Gastrocnemius medialis (tissue), 4 donors: ENCODE measurements at regions not wholly inside any gene's neighbourhood (a gene's known extent, or its start where the extent isn't known, plus 50 kb on each side); places are given as distances from the start of the nearest gene placed in this dataset.

Source experiments
- ATAC-seq, 2 donors: fragments of 150-250 bp; one replicate each; pipeline ENCODE4 v1.9.1; 2016
- DNase-seq, 2 donors: peaks; one replicate each; pipeline ENCODE4 v3.0.0-alpha.2; 2019
- H3K27ac ChIP-seq, 4 donors: fragments of 200-600 bp; sonication (generic); 1 replicate in 1 of 4; 2 replicates in 3 of 4; pipeline ENCODE4 v1.5.1; 2016 to 2018; ENCODE audit warnings: mild to moderate bottlenecking in 2 of 4, moderate library complexity in 1 of 4
- H3K27me3 ChIP-seq, 3 donors: fragments of 200-600 bp; sonication (generic) in 2 of 3; 1 replicate in 1 of 3; 2 replicates in 2 of 3; pipeline versions ENCODE4 v1.5.1 to v1.6.0; 2016 to 2019; ENCODE audit warnings: mild to moderate bottlenecking in 1 of 3, moderate library complexity in 1 of 3
- H3K36me3 ChIP-seq, 2 donors: fragments of 200-600 bp; sonication (generic) in 1 of 2; one replicate each; pipeline ENCODE4 v1.5.1; 2017 to 2018
- H3K4me1 ChIP-seq, 2 donors: fragments of 200-600 bp; sonication (generic) in 1 of 2; one replicate each; pipeline ENCODE4 v1.5.1; 2016 to 2017; ENCODE audit warnings: mild to moderate bottlenecking in 2 of 2
- H3K4me3 ChIP-seq, 4 donors: fragments of 200-600 bp; sonication (generic) in 3 of 4; 1 replicate in 1 of 4; 2 replicates in 3 of 4; pipeline ENCODE4 v1.5.1; 2016 to 2019; ENCODE audit warnings: mild to moderate bottlenecking in 2 of 4
- H3K9me3 ChIP-seq, 3 donors: fragments of 200-600 bp; sonication (generic) in 2 of 3; 1 replicate in 1 of 3; 2 replicates in 2 of 3; pipeline ENCODE4 v1.5.1; 2016 to 2019
- CTCF ChIP-seq, 5 experiments: fragments of 450-650 bp in 3 of 5; fragments of 200-600 bp in 2 of 5; sonication (generic) in 2 of 5; IDR thresholded peaks in 4 of 5; conservative IDR thresholded peaks in 1 of 5; 1 replicate in 4 of 5; 2 replicates in 1 of 5; pipeline ENCODE4 v1.5.1; 2016 to 2019; ENCODE audit warnings: antibody characterized with exemption in 5 of 5, mild to moderate bottlenecking in 3 of 5, moderate library complexity in 3 of 5
- POLR2A ChIP-seq, 2 donors: fragments of 450-650 bp; IDR thresholded peaks; one replicate each; pipeline ENCODE4 v1.6.1; 2017; ENCODE audit warnings: antibody characterized with exemption in 2 of 2, mild to moderate bottlenecking in 2 of 2, moderate library complexity in 2 of 2
- in situ Hi-C, 4 donors: fragments of 200-750 bp; cut with MboI; loops; one replicate each; pipeline versions ENCODE4 v1.15.0 to v1.8.0; 2017; ENCODE audit warnings: low sequenced_read_pairs in 4 of 4
- intact Hi-C: fragments of 100-400 bp; cut with DNase I; formaldehyde crosslinking; loops from one replicate; pipeline ENCODE4 v1.15.1; 2023; ENCODE audit warnings: low total_unique reads

GRCh38 chr2:146632707-146633106 is 1212.1 kb upstream of the ACVR2A start:
- Histone ChIP-seq H3K27me3 (no peaks in the 10 kb centered on the region), H3K27ac (no peak overlapping the region), H3K4me1 (no peaks in the 10 kb centered on the region), H3K9me3 (no peaks in the 10 kb centered on the region), H3K4me3 (no peak overlapping the region), H3K36me3 (no peaks in the 10 kb centered on the region)
- DNase-seq (no peak), ATAC-seq (no peak)
- intact Hi-C loops (no loop called here), in situ Hi-C loops (no loop called here)
- TF ChIP-seq CTCF (IDR thresholded peaks at IDR 0.05 in 4 of 5, conservative IDR thresholded peaks at IDR 0.05 in 1 of 5), result no peak
- no peak for TF ChIP-seq POLR2A (IDR thresholded peaks at IDR 0.05)

GRCh38 chr2:146624430-146625160 is 1220.2 kb upstream of the ACVR2A start:
- Histone ChIP-seq H3K9me3 (no peaks in the 10 kb centered on the region), H3K4me1 (no peaks in the 10 kb centered on the region), H3K27me3 (no peaks in the 10 kb centered on the region), H3K27ac (no peak overlapping the region), H3K4me3 (no peak overlapping the region), H3K36me3 (no peaks in the 10 kb centered on the region)
- intact Hi-C loops, result no loop called here
- TF ChIP-seq POLR2A (IDR thresholded peaks at IDR 0.05) (no peak), CTCF (IDR thresholded peaks at IDR 0.05 in 4 of 5, conservative IDR thresholded peaks at IDR 0.05 in 1 of 5) (no peak)
- in situ Hi-C loops, result no loop called here
- DNase-seq, result no peak
- no peak for ATAC-seq

- Histone ChIP-seq H3K27me3 (no peaks in the 10 kb centered on the region), H3K4me1 (no peaks in the 10 kb centered on the region), H3K27ac (no peak overlapping the region), H3K9me3 (no peaks in the 10 kb centered on the region), H3K36me3 (no peaks in the 10 kb centered on the region), H3K4me3 (no peak overlapping the region)
- ATAC-seq, result no peak
- in situ Hi-C loops, result no loop called here
- DNase-seq, result no peak
- TF ChIP-seq CTCF (IDR thresholded peaks at IDR 0.05 in 4 of 5, conservative IDR thresholded peaks at IDR 0.05 in 1 of 5), result no peak
- no peak for TF ChIP-seq POLR2A (IDR thresholded peaks at IDR 0.05)
- intact Hi-C loops, result no loop called here
These were observed 1221.1 kb upstream of the ACVR2A start for GRCh38 chr2:146623771-146624170.

- no peak for DNase-seq
These were observed 1223.2 kb upstream of the ACVR2A start for GRCh38 chr2:146621656-146622055.

More at GRCh38 chr2:146621656-146622055, 1223.2 kb upstream of the ACVR2A start:
- no peaks in the 10 kb centered on the region for H3K9me3 ChIP-seq
- no peaks in the 10 kb centered on the region for H3K4me1 ChIP-seq
- TF ChIP-seq POLR2A (IDR thresholded peaks at IDR 0.05), result no peak
- no peak for TF ChIP-seq CTCF (IDR thresholded peaks at IDR 0.05 in 4 of 5, conservative IDR thresholded peaks at IDR 0.05 in 1 of 5)
- no peak overlapping the region for H3K4me3 ChIP-seq
- no peak overlapping the region for H3K27ac ChIP-seq
- ATAC-seq, result no peak
- H3K36me3 ChIP-seq, result no peaks in the 10 kb centered on the region
- H3K27me3 ChIP-seq, result no peaks in the 10 kb centered on the region
- in situ Hi-C loops, result no loop called here
- intact Hi-C loops, result no loop called here
